Left lung (tissue), 4 donors: ENCODE measurements at regions not wholly inside any gene's neighbourhood (a gene's known extent, or its start where the extent isn't known, plus 50 kb on each side); places are given as distances from the start of the nearest gene placed in this dataset.

Source experiments
- ATAC-seq: fragments of 200-7000 bp; cut with Tn5 transposase; one replicate; pipeline ENCODE4 v1.9.1; 2020; ENCODE audit warnings: moderate library complexity
- DNase-seq, 4 donors: peaks; one replicate each; pipeline ENCODE4 v3.0.0-alpha.2; 2013 to 2020
- H3K27ac ChIP-seq, 2 donors: fragments of 200-600 bp; sonication (generic) in 1 of 2; one replicate each; pipeline versions ENCODE4 v1.5.0 to v1.8.0; 2020 to 2021
- H3K27me3 ChIP-seq, 2 donors: fragments of 200-600 bp; sonication (generic) in 1 of 2; one replicate each; pipeline versions ENCODE4 v1.5.0 to v1.8.0; 2020 to 2021
- H3K36me3 ChIP-seq, 2 donors: fragments of 200-600 bp; sonication (generic) in 1 of 2; one replicate each; pipeline versions ENCODE4 v1.5.0 to v1.8.0; 2020 to 2021
- H3K4me1 ChIP-seq, 2 donors: fragments of 200-600 bp; one replicate each; pipeline ENCODE4 v1.8.0; 2021
- H3K4me3 ChIP-seq, 2 donors: fragments of 200-600 bp; sonication (generic) in 1 of 2; one replicate each; pipeline versions ENCODE4 v1.5.0 to v1.8.0; 2020 to 2021; ENCODE audit warnings: mild to moderate bottlenecking in 1 of 2
- H3K9me3 ChIP-seq, 2 donors: fragments of 200-600 bp; sonication (generic) in 1 of 2; one replicate each; pipeline versions ENCODE4 v1.5.0 to v1.8.0; 2020 to 2021
- CTCF ChIP-seq, 2 donors: fragments of 200-600 bp; sonication (generic) in 1 of 2; IDR thresholded peaks; one replicate each; pipeline versions ENCODE4 v1.5.0 to v1.8.0; 2021; ENCODE audit warnings: antibody characterized with exemption in 2 of 2
- intact Hi-C, 2 donors: fragments of 100-400 bp; cut with DNase I; formaldehyde crosslinking; loops; one replicate each; pipeline versions ENCODE4 v1.11.2 to v1.14.2; 2022
- donor health status: DM: no; HTN: yes; CAD: no.
- donor health status: DM: no; HTN: no; CAD: no.

- TF ChIP-seq CTCF (IDR thresholded peaks at IDR 0.05): no peak
- H3K27me3 ChIP-seq: no peaks in the 10 kb centered on the region
- no peak overlapping the region for H3K27ac ChIP-seq
- no peaks in the 10 kb centered on the region for H3K36me3 ChIP-seq
- DNase-seq: no peak
- no peak for ATAC-seq
- H3K4me1 ChIP-seq: peaks cover 0 to 4% of the 10 kb centered on the region in 2 donors
- H3K4me3 ChIP-seq: no peak overlapping the region
- intact Hi-C loops: no loop called here
- no peaks in the 10 kb centered on the region for H3K9me3 ChIP-seq
These were observed 337.1 kb downstream of the SIPA1L2 start for GRCh38 chr1:232292818-232293217.

DNA sequence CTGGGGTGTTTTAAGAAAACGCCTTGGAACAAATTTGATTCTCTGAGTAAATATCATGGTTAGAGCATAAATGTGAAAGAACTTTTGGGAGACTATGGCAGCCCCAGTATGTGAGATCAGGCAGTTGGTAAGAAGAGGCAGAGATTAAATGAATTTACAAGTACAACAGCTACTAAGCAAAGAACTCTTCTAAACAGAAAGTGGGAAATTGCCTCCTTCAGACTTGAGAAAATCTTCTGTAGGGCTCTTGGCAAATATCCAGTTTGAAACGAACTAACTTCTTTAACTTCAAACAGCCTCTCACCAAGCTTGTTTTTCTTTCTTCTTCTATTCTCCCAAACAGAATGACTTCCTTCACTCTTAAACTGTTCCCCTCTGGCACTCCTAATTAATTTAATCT is 337.7 kb downstream of the SIPA1L2 start:
- TF ChIP-seq CTCF (IDR thresholded peaks at IDR 0.05): no peak
- intact Hi-C loops: no loop called here
- H3K4me1 ChIP-seq: peaks cover 0 to 4% of the 10 kb centered on the region in 2 donors

GRCh38 chr1:232291681-232292080 is 338.3 kb downstream of the SIPA1L2 start:
- peaks cover 0 to 4% of the 10 kb centered on the region in 2 donors for H3K4me1 ChIP-seq
- no peaks in the 10 kb centered on the region for H3K9me3 ChIP-seq
- intact Hi-C loops: no loop called here
- DNase-seq (peak in 1 of 4 donors; percentile 50), ATAC-seq (no peak)
- no peak overlapping the region for H3K27ac ChIP-seq
- no peaks in the 10 kb centered on the region for H3K36me3 ChIP-seq
- TF ChIP-seq CTCF (IDR thresholded peaks at IDR 0.05): no peak
- no peak overlapping the region for H3K4me3 ChIP-seq
- no peaks in the 10 kb centered on the region for H3K27me3 ChIP-seq

More for the DNA sequence above, 337.7 kb downstream of the SIPA1L2 start:
- Histone ChIP-seq H3K9me3 (no peaks in the 10 kb centered on the region), H3K27me3 (no peaks in the 10 kb centered on the region), H3K27ac (no peak overlapping the region), H3K4me3 (no peak overlapping the region), H3K36me3 (no peaks in the 10 kb centered on the region)
- peak in 1 of 4 donors; percentile 64 for DNase-seq
- peak; percentile 63 for ATAC-seq

DNA sequence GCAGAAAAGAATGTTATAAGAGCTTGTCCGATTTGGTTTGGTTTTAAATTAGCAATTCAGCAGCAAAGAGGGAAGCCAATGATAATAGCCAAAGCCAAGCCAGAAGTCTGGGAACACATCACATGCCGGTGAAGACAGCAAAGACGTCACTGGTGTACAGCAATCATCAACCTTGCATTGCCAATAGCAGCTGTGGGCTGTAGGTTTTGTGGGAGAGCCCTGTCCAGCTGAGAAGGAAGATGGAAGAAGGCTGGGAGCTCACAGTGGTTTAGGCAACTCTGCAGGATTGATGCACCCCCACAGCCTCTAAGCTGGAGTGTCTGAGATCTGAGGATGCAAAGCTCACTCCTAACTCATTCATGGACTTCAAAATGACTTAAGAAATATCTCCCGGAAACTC is 338.7 kb downstream of the SIPA1L2 start:
- no peak overlapping the region for H3K4me3 ChIP-seq
- H3K4me1 ChIP-seq: peaks cover 0 to 4% of the 10 kb centered on the region in 2 donors
- no peaks in the 10 kb centered on the region for H3K9me3 ChIP-seq
- no peaks in the 10 kb centered on the region for H3K27me3 ChIP-seq
- intact Hi-C loops: no loop called here
- no peaks in the 10 kb centered on the region for H3K36me3 ChIP-seq
- ATAC-seq (peak; percentile 37), DNase-seq (no peak)
- TF ChIP-seq CTCF (IDR thresholded peaks at IDR 0.05): no peak
- H3K27ac ChIP-seq: no peak overlapping the region

DNA sequence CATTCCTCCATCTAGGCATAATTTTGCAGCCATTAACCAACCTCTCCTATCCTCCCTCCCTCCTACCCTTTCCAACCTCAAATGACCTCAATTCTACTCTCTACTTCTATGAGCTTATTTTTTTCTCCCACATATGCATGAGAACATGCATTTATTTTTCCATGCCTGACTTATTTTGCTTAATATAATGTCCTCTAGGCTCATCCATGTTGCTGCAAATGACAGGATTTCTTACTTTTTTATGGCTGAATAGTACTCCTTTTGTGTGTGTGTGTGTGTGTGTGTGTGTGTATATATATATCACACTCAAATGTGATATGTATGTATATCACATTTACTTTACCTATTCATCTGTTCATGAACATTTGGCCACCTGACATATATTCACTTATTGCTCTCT is 339.4 kb downstream of the SIPA1L2 start:
- Histone ChIP-seq H3K27me3 (no peaks in the 10 kb centered on the region), H3K9me3 (no peaks in the 10 kb centered on the region), H3K4me3 (no peak overlapping the region), H3K4me1 (peaks cover 0 to 4% of the 10 kb centered on the region in 2 donors), H3K27ac (no peak overlapping the region), H3K36me3 (no peaks in the 10 kb centered on the region)
- intact Hi-C loops: no loop called here
- ATAC-seq (no peak), DNase-seq (no peak)
- TF ChIP-seq CTCF (IDR thresholded peaks at IDR 0.05): no peak
